ENCODE measurements at regions not wholly inside any gene's neighbourhood (a gene's known extent, or its start where the extent isn't known, plus 50 kb on each side); places are given as distances from the start of the nearest gene placed in this dataset.

DNA sequence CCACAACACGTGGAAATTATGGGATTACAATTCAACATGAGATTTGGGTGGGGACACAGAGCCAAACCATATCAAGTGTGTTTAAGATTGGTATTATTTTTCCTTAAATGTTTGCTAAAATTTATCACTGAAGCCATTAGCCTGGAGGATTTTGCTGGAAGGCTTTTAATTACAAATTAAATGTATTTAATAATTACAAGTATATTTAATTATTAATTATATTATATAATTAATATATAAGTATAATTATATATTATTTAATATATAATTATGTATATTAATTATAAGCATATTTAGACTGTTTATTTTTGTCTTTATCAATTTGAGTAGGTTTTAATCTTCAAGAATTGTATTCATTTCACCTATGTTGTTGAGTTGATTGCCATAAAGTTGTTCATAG lies 427.4 kb upstream of the FLRT2 start:
- TF ChIP-seq CTCF (IDR thresholded peaks at IDR 0.05): no peak
- Mint-ChIP-seq H3K36me3 (ENCODE audit: unreplicated experiment) (no peaks in the 10 kb centered on the region), H3K4me1 (ENCODE audit: unreplicated experiment) (peaks cover 1% of the 10 kb centered on the region), H3K9me3 (ENCODE audit: unreplicated experiment) (no peaks in the 10 kb centered on the region), H3K27me3 (ENCODE audit: unreplicated experiment) (no peaks in the 10 kb centered on the region), H3K4me3 (ENCODE audit: unreplicated experiment) (no peak overlapping the region), H3K27ac (ENCODE audit: unreplicated experiment) (no peak overlapping the region)
- no peak for DNase-seq (ENCODE audit: extremely low spot score, unreplicated experiment)

- H3K27ac Mint-ChIP-seq (ENCODE audit: unreplicated experiment): no peak overlapping the region
- no peak overlapping the region for H3K4me3 Mint-ChIP-seq (ENCODE audit: unreplicated experiment)
- no peaks in the 10 kb centered on the region for H3K4me1 Mint-ChIP-seq (ENCODE audit: unreplicated experiment)
- no peaks in the 10 kb centered on the region for H3K9me3 Mint-ChIP-seq (ENCODE audit: unreplicated experiment)
- no peak for TF ChIP-seq CTCF (IDR thresholded peaks at IDR 0.05)
- no peaks in the 10 kb centered on the region for H3K36me3 Mint-ChIP-seq (ENCODE audit: unreplicated experiment)
- H3K27me3 Mint-ChIP-seq (ENCODE audit: unreplicated experiment): no peaks in the 10 kb centered on the region
- no peak for DNase-seq (ENCODE audit: extremely low spot score, unreplicated experiment)
These were observed 423.4 kb upstream of the FLRT2 start for GRCh38 chr14:85106506-85106905.

GRCh38 chr14:85112762-85113161 lies 417.2 kb upstream of the FLRT2 start:
- peaks cover 3% of the 10 kb centered on the region for H3K36me3 Mint-ChIP-seq (ENCODE audit: unreplicated experiment)
- no peaks in the 10 kb centered on the region for H3K27me3 Mint-ChIP-seq (ENCODE audit: unreplicated experiment)
- no peak overlapping the region for H3K27ac Mint-ChIP-seq (ENCODE audit: unreplicated experiment)
- no peak for TF ChIP-seq CTCF (IDR thresholded peaks at IDR 0.05)
- H3K4me3 Mint-ChIP-seq (ENCODE audit: unreplicated experiment): no peak overlapping the region
- DNase-seq (ENCODE audit: extremely low spot score, unreplicated experiment): no peak
- H3K9me3 Mint-ChIP-seq (ENCODE audit: unreplicated experiment): peaks cover 23% of the 10 kb centered on the region
- H3K4me1 Mint-ChIP-seq (ENCODE audit: unreplicated experiment): peaks cover 5% of the 10 kb centered on the region

DNA sequence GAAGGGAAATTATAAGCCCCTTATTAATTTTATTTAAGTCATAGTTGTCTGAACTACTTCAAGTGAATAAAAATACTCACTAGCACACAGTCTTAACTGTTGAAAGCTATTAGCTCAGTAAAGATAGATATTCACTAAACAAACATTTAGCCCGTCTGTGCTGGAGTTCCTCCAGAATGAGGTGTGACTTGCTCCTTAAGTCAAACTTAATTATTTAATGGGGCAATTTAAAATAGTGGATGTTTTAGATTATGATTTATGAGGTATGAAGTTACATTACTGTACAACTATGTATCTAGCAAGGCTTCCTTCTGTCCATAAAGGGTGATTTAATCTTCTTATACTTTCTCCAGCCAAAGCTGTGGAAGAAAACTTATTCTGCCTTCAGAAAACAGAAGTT lies 414.0 kb upstream of the FLRT2 start:
- H3K27me3 Mint-ChIP-seq (ENCODE audit: unreplicated experiment): no peaks in the 10 kb centered on the region
- TF ChIP-seq CTCF (IDR thresholded peaks at IDR 0.05): no peak
- peaks cover 3% of the 10 kb centered on the region for H3K36me3 Mint-ChIP-seq (ENCODE audit: unreplicated experiment)
- no peak overlapping the region for H3K27ac Mint-ChIP-seq (ENCODE audit: unreplicated experiment)
- no peak for DNase-seq (ENCODE audit: extremely low spot score, unreplicated experiment)
- H3K4me3 Mint-ChIP-seq (ENCODE audit: unreplicated experiment): no peak overlapping the region
- H3K4me1 Mint-ChIP-seq (ENCODE audit: unreplicated experiment): peaks cover 14% of the 10 kb centered on the region
- H3K9me3 Mint-ChIP-seq (ENCODE audit: unreplicated experiment): peaks cover 23% of the 10 kb centered on the region

DNA sequence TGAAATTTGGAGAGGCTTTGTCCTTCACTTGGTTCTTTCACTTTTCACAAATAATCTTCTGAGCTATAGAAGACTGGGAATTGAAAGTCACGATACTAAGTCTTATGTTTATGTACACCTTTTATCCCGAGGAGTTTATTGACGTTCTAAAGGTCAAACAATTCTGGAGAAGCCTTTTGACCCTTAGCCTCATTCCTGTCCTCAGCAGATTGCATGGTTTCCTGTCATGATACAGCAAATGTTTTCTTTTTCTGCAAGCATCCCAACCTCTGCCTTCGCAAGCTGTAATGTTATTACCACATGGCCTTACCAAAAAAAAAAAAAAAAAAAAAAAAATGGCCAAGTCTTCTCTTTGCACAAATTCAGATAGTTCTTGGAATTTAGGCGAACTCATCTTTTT lies 411.7 kb upstream of the FLRT2 start:
- Mint-ChIP-seq H3K27me3 (ENCODE audit: unreplicated experiment) (no peaks in the 10 kb centered on the region), H3K36me3 (ENCODE audit: unreplicated experiment) (peaks cover 4% of the 10 kb centered on the region), H3K4me1 (ENCODE audit: unreplicated experiment) (peaks cover 21% of the 10 kb centered on the region), H3K4me3 (ENCODE audit: unreplicated experiment) (no peak overlapping the region), H3K27ac (ENCODE audit: unreplicated experiment) (no peak overlapping the region), H3K9me3 (ENCODE audit: unreplicated experiment) (peaks cover 13% of the 10 kb centered on the region)
- no peak for DNase-seq (ENCODE audit: extremely low spot score, unreplicated experiment)
- TF ChIP-seq CTCF (IDR thresholded peaks at IDR 0.05): no peak

All from osteocyte (in vitro differentiated cells).